Panc1 (cell line): ENCODE measurements at regions not wholly inside any gene's neighbourhood (a gene's known extent, or its start where the extent isn't known, plus 50 kb on each side); places are given as distances from the start of the nearest gene placed in this dataset.

Experiments used
- POLR2AphosphoS5 ChIP-seq: IDR thresholded peaks from 2 replicates; pipeline ENCODE4 v1.6.1; 2012; ENCODE audit warnings: mild to moderate bottlenecking, low read depth, low read length, moderate library complexity
- TF ChIP-seq, protein P1 (sequence below): fragments of 450-650 bp; IDR thresholded peaks from 2 replicates; pipeline ENCODE4 v1.5.1; 2017; ENCODE audit warnings: mild to moderate bottlenecking

DNA sequence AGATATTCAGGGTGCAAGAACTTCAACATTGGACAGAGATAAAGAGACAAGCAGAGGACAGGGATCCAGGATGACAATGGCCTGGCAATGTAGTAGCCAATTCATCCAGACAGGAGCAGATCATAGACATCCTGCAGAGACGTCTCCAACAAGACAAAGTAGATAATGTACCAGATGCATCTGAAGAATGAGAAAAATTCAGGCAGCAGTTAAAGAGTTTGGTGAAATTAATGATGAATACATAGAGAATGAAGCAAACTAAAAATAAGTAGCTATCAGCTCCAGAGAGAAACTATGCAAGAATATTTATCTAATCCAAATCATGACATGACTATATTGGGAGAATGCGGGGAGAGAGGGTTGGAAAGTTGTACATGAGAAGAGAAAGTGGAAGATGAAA lies 278.4 kb upstream of the DACH1 start:
- TF ChIP-seq, protein P1, sequence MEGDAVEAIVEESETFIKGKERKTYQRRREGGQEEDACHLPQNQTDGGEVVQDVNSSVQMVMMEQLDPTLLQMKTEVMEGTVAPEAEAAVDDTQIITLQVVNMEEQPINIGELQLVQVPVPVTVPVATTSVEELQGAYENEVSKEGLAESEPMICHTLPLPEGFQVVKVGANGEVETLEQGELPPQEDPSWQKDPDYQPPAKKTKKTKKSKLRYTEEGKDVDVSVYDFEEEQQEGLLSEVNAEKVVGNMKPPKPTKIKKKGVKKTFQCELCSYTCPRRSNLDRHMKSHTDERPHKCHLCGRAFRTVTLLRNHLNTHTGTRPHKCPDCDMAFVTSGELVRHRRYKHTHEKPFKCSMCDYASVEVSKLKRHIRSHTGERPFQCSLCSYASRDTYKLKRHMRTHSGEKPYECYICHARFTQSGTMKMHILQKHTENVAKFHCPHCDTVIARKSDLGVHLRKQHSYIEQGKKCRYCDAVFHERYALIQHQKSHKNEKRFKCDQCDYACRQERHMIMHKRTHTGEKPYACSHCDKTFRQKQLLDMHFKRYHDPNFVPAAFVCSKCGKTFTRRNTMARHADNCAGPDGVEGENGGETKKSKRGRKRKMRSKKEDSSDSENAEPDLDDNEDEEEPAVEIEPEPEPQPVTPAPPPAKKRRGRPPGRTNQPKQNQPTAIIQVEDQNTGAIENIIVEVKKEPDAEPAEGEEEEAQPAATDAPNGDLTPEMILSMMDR = no peak
- TF ChIP-seq POLR2AphosphoS5 = no peak
